Natural killer cell (primary cell): ENCODE measurements at regions not wholly inside any gene's neighbourhood (a gene's known extent, or its start where the extent isn't known, plus 50 kb on each side); places are given as distances from the start of the nearest gene placed in this dataset.

ENCODE experiments used
- ATAC-seq, 3 donors: fragments of 150-1000 bp in 2 of 3; fragments of 200-7000 bp in 1 of 3; cut with Tn5 transposase; 1 replicate in 1 of 3; 2 replicates in 2 of 3; pipeline ENCODE4 v1.10.0; 2021; ENCODE audit warnings: mild to moderate bottlenecking in 2 of 3, moderate library complexity in 2 of 3
- DNase-seq, 2 donors: peaks; one replicate each; pipeline versions ENCODE4 v3.0.0 to v3.0.0-alpha.2; 2013 to 2021; ENCODE audit warnings: mixed read lengths in 1 of 2
- H3K27ac ChIP-seq: one replicate; pipeline ENCODE4 v1.5.1; 2013; ENCODE audit warnings: mild to moderate bottlenecking, low read length
- H3K27me3 ChIP-seq: one replicate; pipeline ENCODE4 v1.6.1; 2013; ENCODE audit warnings: low read length; ENCODE audit not compliant: control insufficient read depth, insufficient read depth
- H3K36me3 ChIP-seq: one replicate; pipeline ENCODE4 v1.6.1; 2013; ENCODE audit warnings: low read length; ENCODE audit not compliant: control insufficient read depth, insufficient read depth
- H3K4me1 ChIP-seq: one replicate; pipeline ENCODE4 v1.6.1; 2013; ENCODE audit warnings: low read length; ENCODE audit not compliant: control insufficient read depth, insufficient read depth
- H3K4me3 ChIP-seq: one replicate; pipeline ENCODE4 v1.5.1; 2013; ENCODE audit warnings: low read length
- H3K9me3 ChIP-seq: one replicate; pipeline ENCODE4 v1.6.1; 2013; ENCODE audit warnings: low read length; ENCODE audit not compliant: control insufficient read depth, insufficient read depth
- H3K27ac Mint-ChIP-seq, 2 donors: one replicate each; pipeline ENCODE4 v1.8.0; 2022; ENCODE audit warnings: mild to moderate bottlenecking in 2 of 2, mixed read lengths in 2 of 2, moderate library complexity in 1 of 2
- H3K27me3 Mint-ChIP-seq, 2 donors: one replicate each; pipeline ENCODE4 v1.8.0; 2022; ENCODE audit warnings: low read depth in 2 of 2, mixed read lengths in 2 of 2
- H3K36me3 Mint-ChIP-seq: one replicate; pipeline ENCODE4 v1.8.0; 2022; ENCODE audit warnings: mixed read lengths
- H3K4me1 Mint-ChIP-seq, 2 donors: one replicate each; pipeline ENCODE4 v1.8.0; 2022; ENCODE audit warnings: mixed read lengths in 2 of 2
- H3K4me3 Mint-ChIP-seq: one replicate; pipeline ENCODE4 v1.8.0; 2022; ENCODE audit warnings: mild to moderate bottlenecking, moderate library complexity, mixed read lengths
- H3K9me3 Mint-ChIP-seq, 2 donors: one replicate each; pipeline ENCODE4 v1.8.0; 2022; ENCODE audit warnings: mixed read lengths in 2 of 2
- CTCF ChIP-seq: fragments of 200-600 bp; IDR thresholded peaks from one replicate; pipeline ENCODE4 v1.8.0; 2022; ENCODE audit warnings: antibody characterized with exemption
- WGBS: methylation state at CpG from one replicate; pipeline ENCODE4 v1.1.7; 2013; ENCODE audit warnings: missing lambda C conversion rate; ENCODE audit not compliant: insufficient coverage; 5-methylcytosine and 5-hydroxymethylcytosine counted together
- intact Hi-C: fragments of 100-400 bp; cut with micrococcal nuclease; formaldehyde crosslinking; loops from one replicate; pipeline ENCODE4 v1.14.2; 2022

- WGBS, result 79% methylated on average over 3 of the region's 3 CpGs
- H3K36me3 ChIP-seq, result no peaks in the 10 kb centered on the region
Measured at GRCh38 chr1:69409731-69410456, 157.8 kb upstream of the LRRC7 start.

GRCh38 chr1:69410457-69410850, 157.3 kb upstream of the LRRC7 start:
- intact Hi-C loops, result no loop called here
- no peaks in the 10 kb centered on the region for H3K4me1 ChIP-seq
- H3K9me3 ChIP-seq, result peaks cover 4% of the 10 kb centered on the region
- no peak overlapping the region for H3K27ac ChIP-seq
- no peaks in the 10 kb centered on the region for H3K36me3 Mint-ChIP-seq
- H3K27ac Mint-ChIP-seq, result no peak overlapping the region
- no peak overlapping the region for H3K4me3 ChIP-seq
- H3K9me3 Mint-ChIP-seq, result peaks cover 11 to 12% of the 10 kb centered on the region in 2 donors
- H3K4me3 Mint-ChIP-seq, result no peak overlapping the region
- 76% methylated on average over 3 of the region's 3 CpGs for WGBS
- TF ChIP-seq CTCF, result no peak
- no peaks in the 10 kb centered on the region for H3K4me1 Mint-ChIP-seq
- H3K36me3 ChIP-seq, result no peaks in the 10 kb centered on the region
- no peaks in the 10 kb centered on the region for H3K27me3 Mint-ChIP-seq
- DNase-seq (no peak), ATAC-seq (no peak)
- no peaks in the 10 kb centered on the region for H3K27me3 ChIP-seq

More at GRCh38 chr1:69409731-69410456, 157.8 kb upstream of the LRRC7 start:
- Mint-ChIP-seq H3K27me3 (no peaks in the 10 kb centered on the region), H3K4me3 (no peak overlapping the region), H3K27ac (no peak overlapping the region), H3K4me1 (no peaks in the 10 kb centered on the region), H3K9me3 (peaks cover 10 to 12% of the 10 kb centered on the region in 2 donors), H3K36me3 (no peaks in the 10 kb centered on the region)
- Histone ChIP-seq H3K9me3 (peaks cover 4% of the 10 kb centered on the region), H3K27me3 (no peaks in the 10 kb centered on the region), H3K27ac (no peak overlapping the region), H3K4me3 (no peak overlapping the region), H3K4me1 (no peaks in the 10 kb centered on the region)
- no peak for ATAC-seq
- no peak for TF ChIP-seq CTCF
- intact Hi-C loops, result no loop called here
- no peak for DNase-seq

- ATAC-seq (no peak), DNase-seq (no peak)
- H3K4me1 ChIP-seq, result no peaks in the 10 kb centered on the region
- Mint-ChIP-seq H3K27me3 (no peaks in the 10 kb centered on the region), H3K4me3 (no peak overlapping the region), H3K36me3 (no peaks in the 10 kb centered on the region), H3K4me1 (no peaks in the 10 kb centered on the region), H3K27ac (no peak overlapping the region), H3K9me3 (peaks cover 11 to 12% of the 10 kb centered on the region in 2 donors)
- no peaks in the 10 kb centered on the region for H3K27me3 ChIP-seq
- H3K27ac ChIP-seq, result no peak overlapping the region
- TF ChIP-seq CTCF, result no peak
- intact Hi-C loops, result no loop called here
- no peaks in the 10 kb centered on the region for H3K36me3 ChIP-seq
- 60% methylated on average over 2 of the region's 2 CpGs for WGBS
- peaks cover 4% of the 10 kb centered on the region for H3K9me3 ChIP-seq
- H3K4me3 ChIP-seq, result no peak overlapping the region
Measured at GRCh38 chr1:69410893-69411292, 156.8 kb upstream of the LRRC7 start.

GRCh38 chr1:69411617-69412016, 156.1 kb upstream of the LRRC7 start:
- Mint-ChIP-seq H3K4me1 (no peaks in the 10 kb centered on the region), H3K27ac (no peak overlapping the region), H3K9me3 (peaks cover 6 to 12% of the 10 kb centered on the region in 2 donors), H3K27me3 (no peaks in the 10 kb centered on the region), H3K36me3 (no peaks in the 10 kb centered on the region), H3K4me3 (no peak overlapping the region)
- H3K36me3 ChIP-seq, result no peaks in the 10 kb centered on the region
- H3K4me3 ChIP-seq, result no peak overlapping the region
- H3K27me3 ChIP-seq, result no peaks in the 10 kb centered on the region
- peaks cover 4% of the 10 kb centered on the region for H3K9me3 ChIP-seq
- TF ChIP-seq CTCF, result no peak
- no peak for ATAC-seq
- intact Hi-C loops, result no loop called here
- no peak for DNase-seq
- no peak overlapping the region for H3K27ac ChIP-seq
- H3K4me1 ChIP-seq, result no peaks in the 10 kb centered on the region
